GM12801 (cell line): ENCODE measurements at regions not wholly inside any gene's neighbourhood (a gene's known extent, or its start where the extent isn't known, plus 50 kb on each side); places are given as distances from the start of the nearest gene placed in this dataset.

Source experiments
- CTCF ChIP-seq: IDR thresholded peaks from one replicate; pipeline ENCODE4 v1.5.1; 2011; ENCODE audit warnings: control low read depth; ENCODE audit not compliant: insufficient read length; ENCODE audit errors: extremely low read depth

DNA sequence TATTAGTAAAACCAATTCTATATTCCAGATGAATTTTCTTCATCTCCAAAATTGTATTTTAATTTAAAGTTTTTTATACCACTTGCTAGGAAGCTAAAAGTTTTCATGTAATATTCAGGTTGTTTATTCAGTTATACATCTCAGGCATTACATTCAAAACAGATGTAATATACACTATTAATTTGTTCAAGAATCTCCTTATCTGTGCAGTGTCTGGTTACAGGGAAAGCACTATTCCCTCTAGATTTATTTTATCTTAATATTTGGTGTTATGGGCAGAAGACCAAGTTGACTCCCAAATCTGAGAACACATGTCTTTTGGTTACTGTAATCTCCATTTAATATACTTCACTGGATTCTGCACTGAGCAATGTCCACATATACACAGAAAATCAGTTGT is 953.4 kb downstream of the ANKRD7 start:
- TF ChIP-seq CTCF = no peak

DNA sequence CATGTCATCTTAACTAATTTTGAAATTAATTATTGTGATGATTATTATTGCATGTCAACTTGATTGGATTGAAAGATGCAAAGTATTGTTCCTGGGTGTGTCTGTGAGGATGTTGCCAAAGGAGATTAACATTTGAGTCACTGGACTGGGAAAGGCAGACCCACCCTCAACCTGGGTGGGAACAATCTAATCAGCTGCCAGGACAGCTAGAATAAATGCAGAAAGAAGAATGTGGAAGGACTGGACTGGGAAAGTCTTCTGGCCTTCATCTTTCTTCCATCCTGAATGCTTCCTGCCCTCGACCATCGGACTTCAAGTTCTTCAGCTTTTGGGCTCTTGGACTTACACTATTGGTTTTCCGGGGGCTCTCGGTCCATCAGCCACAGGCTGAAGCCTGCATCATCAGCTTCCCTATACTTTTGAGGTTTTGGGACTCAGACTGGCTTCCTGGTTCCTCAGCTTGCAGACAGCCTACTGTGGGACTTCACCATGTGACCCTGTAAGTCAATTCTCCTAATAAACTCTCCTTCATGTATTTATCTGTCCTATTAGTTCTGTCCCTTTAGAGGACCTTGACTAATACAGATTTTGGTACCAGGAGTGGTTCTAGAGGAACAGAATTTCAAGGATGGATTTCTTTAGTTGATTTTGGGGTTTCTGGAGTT is 959.8 kb downstream of the ANKRD7 start:
- no peak for TF ChIP-seq CTCF

GRCh38 chr7:119196183-119196582 is 971.7 kb downstream of the ANKRD7 start:
- TF ChIP-seq CTCF = no peak

GRCh38 chr7:119197172-119197876 is 972.8 kb downstream of the ANKRD7 start:
- no peak for TF ChIP-seq CTCF

DNA sequence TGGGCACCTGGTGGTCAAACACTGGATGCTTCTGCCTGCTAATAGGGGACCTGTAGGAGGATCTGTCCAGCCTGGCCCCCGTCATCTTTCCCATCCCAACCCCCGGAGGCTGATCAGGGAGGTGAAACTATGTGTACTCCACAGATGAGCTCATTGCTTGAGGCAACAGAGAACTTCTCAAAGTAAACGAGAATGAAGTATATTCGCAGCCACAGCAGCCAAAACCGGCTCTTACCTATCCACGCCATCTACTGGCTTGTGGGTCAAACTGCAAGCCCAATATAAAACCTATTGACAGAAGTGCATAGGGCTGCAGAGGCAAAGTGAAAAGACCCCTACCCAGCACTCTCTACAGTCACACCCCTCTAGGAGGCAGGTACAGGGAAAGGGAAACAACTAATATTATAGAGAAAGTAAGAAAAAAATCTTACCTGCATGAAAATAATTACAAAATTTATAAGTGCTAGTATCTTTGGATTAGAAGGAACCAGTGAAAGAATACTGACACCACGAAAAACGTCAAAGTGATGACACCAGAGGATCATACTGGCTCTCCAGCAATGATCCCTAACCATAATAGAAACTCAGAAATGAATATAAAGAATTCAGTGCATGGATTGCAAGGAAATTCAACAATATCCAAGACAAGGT is 973.5 kb downstream of the ANKRD7 start:
- peak; percentile 7 for TF ChIP-seq CTCF

DNA sequence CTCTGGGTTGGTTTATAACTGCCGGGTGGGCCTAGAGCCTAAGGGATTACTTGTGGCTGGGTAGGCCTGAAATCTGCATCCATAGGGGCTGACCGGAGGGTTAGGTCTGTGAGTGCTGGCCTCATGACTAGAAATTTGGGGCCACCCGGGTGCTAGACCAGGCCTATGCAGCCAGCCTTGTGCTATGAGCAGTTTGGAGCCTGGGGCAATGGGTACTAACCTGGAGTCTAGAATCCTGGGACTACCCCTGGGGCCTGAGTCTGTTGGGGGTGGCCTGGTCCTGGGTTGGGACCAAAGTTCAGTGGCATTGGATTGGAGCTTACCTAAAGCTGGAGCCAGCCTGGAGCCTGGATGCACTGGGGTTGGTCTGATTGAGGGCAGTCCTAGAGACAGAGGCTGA is 995.2 kb downstream of the ANKRD7 start:
- no peak for TF ChIP-seq CTCF

DNA sequence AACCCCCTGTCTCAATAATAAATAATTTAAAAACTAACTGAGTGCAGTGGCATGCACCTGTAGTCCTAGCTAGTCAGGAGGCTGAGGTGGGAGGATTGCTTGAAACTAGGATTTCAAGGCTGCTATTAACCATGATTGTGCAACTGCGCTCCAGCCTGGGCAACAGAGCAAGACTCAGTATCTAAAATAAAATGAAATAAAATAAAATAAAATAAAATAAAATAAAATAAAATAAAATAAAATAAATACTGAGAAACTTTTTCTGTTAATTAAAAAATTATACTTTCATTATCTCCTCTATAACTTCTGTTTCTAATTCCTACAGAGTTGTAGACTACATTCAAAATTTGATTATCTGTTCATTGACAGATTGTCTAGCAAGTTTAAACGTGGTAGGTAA is 999.4 kb downstream of the ANKRD7 start:
- TF ChIP-seq CTCF = no peak
